H7 (cell line): ENCODE measurements at regions not wholly inside any gene's neighbourhood (a gene's known extent, or its start where the extent isn't known, plus 50 kb on each side); places are given as distances from the start of the nearest gene placed in this dataset.
"Not testable (repeated sequence)": the region's sequence is repeated elsewhere in the genome, so short reads cannot be mapped to it uniquely, and the experiment has no call there.

Experiments used
- DNase-seq: peaks from one replicate; pipeline ENCODE4 v3.0.0; 2012
- H3K27me3 ChIP-seq: 2 replicates; pipeline ENCODE4 v1.6.0; 2011; ENCODE audit warnings: mild to moderate bottlenecking, low read length; ENCODE audit not compliant: control insufficient read depth, insufficient read depth
- H3K36me3 ChIP-seq: replicated peaks from 2 replicates; pipeline ENCODE4 v1.5.1; 2011; ENCODE audit warnings: low read length; ENCODE audit not compliant: control insufficient read depth, insufficient read depth
- H3K4me3 ChIP-seq: 2 replicates; pipeline ENCODE4 v1.5.1; 2011; ENCODE audit warnings: low read depth, mild to moderate bottlenecking, control low read depth, low read length, moderate library complexity; ENCODE audit not compliant: insufficient read depth

DNA sequence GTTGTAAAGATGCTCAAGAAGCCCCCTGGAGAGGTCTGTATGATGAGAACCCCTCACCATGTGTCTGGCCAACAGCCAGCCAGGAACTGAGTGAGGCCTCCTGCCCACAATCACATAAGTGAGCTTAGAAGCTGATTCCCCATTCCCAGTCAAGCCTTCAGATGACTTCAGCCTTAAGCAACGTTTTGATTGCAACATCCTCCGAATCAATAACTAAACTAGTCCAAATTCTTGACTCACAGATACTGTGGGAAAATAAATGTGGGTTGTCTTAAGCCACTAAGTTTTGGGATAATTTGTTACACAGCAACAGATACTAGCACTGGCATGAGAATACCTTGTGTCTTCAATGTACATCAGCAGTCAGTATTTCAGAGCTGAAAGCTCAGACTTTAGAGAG, 54.5 kb upstream of the HS3ST4 start:
- Histone ChIP-seq H3K4me3 (no peak overlapping the region), H3K36me3 (no peaks in the 10 kb centered on the region), H3K27me3 (no peaks in the 10 kb centered on the region)
- DNase-seq, result no peak

GRCh38 chr16:25636662-25637061, 55.1 kb upstream of the HS3ST4 start:
- Histone ChIP-seq H3K4me3 (no peak overlapping the region), H3K27me3 (no peaks in the 10 kb centered on the region), H3K36me3 (no peaks in the 10 kb centered on the region)
- no peak for DNase-seq

DNA sequence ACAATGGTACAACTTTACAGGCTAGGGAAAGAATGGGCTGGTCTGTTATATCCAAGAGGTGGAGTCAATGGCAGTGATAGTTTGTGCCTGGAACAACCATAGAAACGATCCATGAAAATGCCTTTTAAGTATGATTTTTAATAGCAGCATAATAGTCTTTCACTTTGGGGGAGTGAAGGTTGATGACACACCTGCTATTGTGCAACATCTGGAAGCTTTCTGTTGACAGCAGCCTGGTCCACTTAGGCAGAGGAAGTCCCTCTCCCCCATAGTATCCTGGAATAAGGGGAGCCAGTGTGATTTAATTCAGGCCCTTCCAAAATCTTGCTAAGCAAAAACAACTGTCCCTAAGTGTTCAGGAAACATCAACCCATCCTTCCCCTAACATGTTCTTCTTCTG, 56.3 kb upstream of the HS3ST4 start:
- Histone ChIP-seq H3K36me3 (no peaks in the 10 kb centered on the region), H3K4me3 (no peak overlapping the region), H3K27me3 (no peaks in the 10 kb centered on the region)
- DNase-seq, result no peak

DNA sequence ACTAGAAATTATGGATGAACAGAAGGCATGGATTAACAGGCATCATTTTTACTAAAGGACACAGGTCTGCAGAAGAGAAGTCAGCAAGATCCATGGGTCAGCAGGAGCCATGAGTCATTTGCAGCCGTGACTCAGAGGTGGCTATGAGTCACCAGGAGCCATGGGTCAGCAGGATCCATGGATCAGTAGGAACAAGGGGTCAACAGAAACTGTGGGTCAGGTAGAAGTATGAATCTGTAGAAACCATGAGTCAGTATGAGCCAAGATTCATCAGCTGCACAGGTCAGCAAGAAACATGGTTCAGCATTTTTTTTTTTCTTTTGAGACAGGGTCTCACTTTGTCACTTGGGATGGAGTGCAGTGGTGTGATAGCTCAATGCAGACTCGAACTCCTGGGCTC, 58.2 kb upstream of the HS3ST4 start:
- Histone ChIP-seq H3K4me3 (no peak overlapping the region), H3K36me3 (no peaks in the 10 kb centered on the region), H3K27me3 (no peaks in the 10 kb centered on the region)
- no peak for DNase-seq

- Histone ChIP-seq H3K27me3 (no peaks in the 10 kb centered on the region), H3K36me3 (no peaks in the 10 kb centered on the region), H3K4me3 (no peak overlapping the region)
- no peak for DNase-seq
Measured at GRCh38 chr16:25628766-25629165, 63.0 kb upstream of the HS3ST4 start.

DNA sequence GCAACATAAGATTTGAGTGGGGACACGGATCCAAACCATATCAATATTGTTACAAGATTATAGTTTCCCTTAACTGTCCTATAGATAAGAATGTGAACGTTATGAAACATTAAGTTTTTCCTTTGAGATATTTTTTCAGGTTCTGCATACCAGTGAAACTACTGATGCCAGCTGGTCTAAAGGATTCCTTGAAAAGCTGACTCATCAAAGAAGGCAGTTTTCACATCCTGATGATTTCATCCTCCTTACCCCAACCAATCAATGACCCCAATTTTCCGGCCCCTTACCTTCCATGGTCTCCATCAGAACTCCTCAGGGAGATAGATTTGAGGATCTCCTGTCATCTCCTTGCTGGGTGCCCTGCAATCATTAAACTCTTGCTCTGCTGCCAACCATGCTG, 64.1 kb upstream of the HS3ST4 start:
- no peak for DNase-seq
- Histone ChIP-seq H3K27me3 (no peaks in the 10 kb centered on the region), H3K4me3 (no peak overlapping the region)

GRCh38 chr16:25626172-25626571, 65.6 kb upstream of the HS3ST4 start:
- DNase-seq, result no peak
- H3K4me3 ChIP-seq, result no peak overlapping the region
- H3K27me3 ChIP-seq, result no peaks in the 10 kb centered on the region
- no peaks in the 10 kb centered on the region for H3K36me3 ChIP-seq

More for the DNA sequence above, 64.1 kb upstream of the HS3ST4 start:
- no peaks in the 10 kb centered on the region for H3K36me3 ChIP-seq

DNA sequence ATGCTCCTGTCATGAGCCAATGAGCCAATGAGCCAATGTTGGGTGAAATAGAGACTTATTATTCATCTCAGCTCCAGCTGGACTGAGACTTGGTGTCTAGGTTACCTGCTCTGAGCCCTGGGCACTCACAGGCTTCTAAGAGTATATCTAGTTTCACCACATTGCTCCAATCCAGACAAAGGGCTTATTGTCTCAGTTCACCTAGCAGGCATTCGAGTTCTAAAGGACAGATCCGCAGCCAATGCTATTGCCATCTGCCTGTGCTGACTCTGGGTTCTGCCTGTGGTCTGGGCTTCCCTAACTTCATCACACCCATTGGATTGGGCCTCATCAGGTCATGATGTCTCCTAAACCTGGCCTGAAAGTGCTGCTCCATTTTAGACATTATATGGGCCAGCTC, 66.1 kb upstream of the HS3ST4 start:
- Histone ChIP-seq H3K27me3 (no peaks in the 10 kb centered on the region), H3K4me3 (no peak overlapping the region), H3K36me3 (no peaks in the 10 kb centered on the region)
- no peak for DNase-seq

DNA sequence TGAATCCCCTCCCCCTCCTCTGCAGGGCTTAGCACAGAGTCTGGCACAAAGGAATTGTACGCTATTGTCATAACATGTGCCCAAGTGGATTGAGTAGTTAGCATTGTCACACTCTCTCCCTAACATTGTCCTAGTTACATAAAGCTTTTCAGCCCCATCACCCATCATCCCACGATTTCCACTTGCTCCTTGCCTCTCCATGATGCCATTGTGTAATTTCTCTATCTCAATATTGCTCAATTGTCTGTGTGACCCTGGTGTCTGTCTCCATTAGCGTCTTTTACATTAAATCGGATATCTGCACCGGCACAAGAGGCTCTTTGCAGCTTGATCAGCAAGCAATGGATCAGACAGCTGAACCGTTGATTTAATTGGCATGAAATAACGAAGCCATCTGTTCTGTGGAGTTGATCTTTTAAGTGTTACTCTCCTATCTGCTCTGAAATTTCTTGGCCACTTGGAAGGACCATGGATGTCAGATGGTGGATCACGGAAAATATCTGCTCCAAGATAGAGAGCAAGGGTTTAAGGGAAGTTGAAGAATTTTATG, 77.0 kb upstream of the HS3ST4 start:
- no peak for DNase-seq

GRCh38 chr16:25613931-25614330, 77.8 kb upstream of the HS3ST4 start:
- Histone ChIP-seq H3K36me3 (no peaks in the 10 kb centered on the region), H3K4me3 (no peak overlapping the region), H3K27me3 (no peaks in the 10 kb centered on the region)
- no peak for DNase-seq

More for the DNA sequence above, 77.0 kb upstream of the HS3ST4 start:
- Histone ChIP-seq H3K4me3 (no peak overlapping the region), H3K36me3 (no peaks in the 10 kb centered on the region), H3K27me3 (no peaks in the 10 kb centered on the region)

- no peak overlapping the region for H3K4me3 ChIP-seq
- no peaks in the 10 kb centered on the region for H3K36me3 ChIP-seq
- no peak for DNase-seq
- H3K27me3 ChIP-seq, result no peaks in the 10 kb centered on the region
Measured at GRCh38 chr16:25608002-25608401, 83.8 kb upstream of the HS3ST4 start.

- DNase-seq, result no peak
- no peaks in the 10 kb centered on the region for H3K27me3 ChIP-seq
- no peaks in the 10 kb centered on the region for H3K36me3 ChIP-seq
- H3K4me3 ChIP-seq, result no peak overlapping the region
Measured at GRCh38 chr16:25606069-25606468, 85.7 kb upstream of the HS3ST4 start.

GRCh38 chr16:25605381-25605780, 86.4 kb upstream of the HS3ST4 start:
- no peaks in the 10 kb centered on the region for H3K27me3 ChIP-seq
- no peak for DNase-seq
- no peaks in the 10 kb centered on the region for H3K36me3 ChIP-seq
- H3K4me3 ChIP-seq, result no peak overlapping the region

DNA sequence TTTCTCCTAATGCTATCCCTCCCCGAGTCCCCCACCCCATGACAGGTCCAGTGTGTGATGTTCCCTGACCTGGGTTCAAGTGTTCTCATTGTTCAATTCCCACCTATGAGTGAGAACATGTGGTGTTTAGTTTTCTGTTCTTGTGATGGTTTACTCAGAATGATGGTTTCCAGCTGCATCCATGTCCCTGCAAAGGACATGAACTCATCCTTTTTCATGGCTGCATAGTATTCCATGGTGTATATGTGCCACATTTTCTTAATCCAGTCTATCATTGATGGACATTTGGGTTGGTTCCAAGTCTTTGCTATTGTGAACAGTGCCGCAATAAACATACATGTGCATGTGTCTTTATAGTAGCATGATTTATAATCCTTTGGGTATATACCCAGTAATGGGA, 90.5 kb upstream of the HS3ST4 start:
- DNase-seq, H3K4me3 ChIP-seq, H3K36me3 ChIP-seq, H3K27me3 ChIP-seq: not testable (repeated sequence)

- Histone ChIP-seq H3K4me3 (no peak overlapping the region), H3K36me3 (no peaks in the 10 kb centered on the region)
Measured at GRCh38 chr16:25596194-25596593, 95.6 kb upstream of the HS3ST4 start.

DNA sequence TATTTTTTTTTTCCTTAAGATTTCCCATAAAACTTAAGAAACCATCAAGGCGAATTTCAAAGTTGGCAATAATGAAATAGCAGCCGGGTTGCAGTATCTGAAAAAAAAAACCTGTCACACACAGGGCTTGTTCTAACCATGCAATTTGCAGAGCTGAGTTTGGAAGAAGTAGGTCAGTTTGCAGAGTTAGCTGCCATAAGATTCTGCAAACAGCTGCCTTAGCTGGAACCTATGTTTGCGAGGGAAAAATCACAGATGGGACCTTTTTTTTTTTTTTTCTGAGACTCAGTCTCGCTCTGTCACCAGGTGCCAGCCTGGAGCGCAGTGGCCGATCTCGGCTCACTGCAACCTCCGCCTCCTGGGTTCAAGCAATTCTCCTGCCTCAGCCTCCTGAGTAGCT, 98.5 kb upstream of the HS3ST4 start:
- Histone ChIP-seq H3K27me3 (no peaks in the 10 kb centered on the region), H3K4me3 (no peak overlapping the region)
- DNase-seq, result no peak

More at GRCh38 chr16:25596194-25596593, 95.6 kb upstream of the HS3ST4 start:
- H3K27me3 ChIP-seq, result no peaks in the 10 kb centered on the region
- DNase-seq, result no peak

More for the DNA sequence above, 98.5 kb upstream of the HS3ST4 start:
- no peaks in the 10 kb centered on the region for H3K36me3 ChIP-seq
